ENCODE measurements at regions not wholly inside any gene's neighbourhood (a gene's known extent, or its start where the extent isn't known, plus 50 kb on each side); places are given as distances from the start of the nearest gene placed in this dataset.
"Not testable (repeated sequence)": the region's sequence is repeated elsewhere in the genome, so short reads cannot be mapped to it uniquely, and the experiment has no call there.

GRCh38 chrY:18904296-18904695, 130.8 kb upstream of the HSFY2 start:
- no peak for DNase-seq

DNA sequence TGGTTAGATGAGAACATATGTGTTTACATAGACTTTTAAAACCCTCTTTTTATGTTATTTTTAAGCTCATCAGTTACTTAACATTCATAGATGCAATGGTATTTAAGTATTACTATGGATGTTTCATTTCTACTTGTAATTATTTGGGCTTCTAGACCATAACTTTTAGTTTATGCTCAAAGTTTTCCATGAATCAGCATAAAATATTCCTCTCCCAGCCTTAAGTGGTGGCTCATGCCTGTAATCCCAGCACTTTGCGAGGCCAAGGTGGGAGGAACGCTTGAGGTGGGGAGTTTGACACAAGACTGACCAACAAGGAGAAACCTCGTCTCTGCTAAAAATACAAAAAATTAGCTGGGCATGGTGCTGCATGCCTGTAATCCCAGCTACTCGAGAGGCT, 118.5 kb upstream of the HSFY2 start:
- DNase-seq: no peak

DNA sequence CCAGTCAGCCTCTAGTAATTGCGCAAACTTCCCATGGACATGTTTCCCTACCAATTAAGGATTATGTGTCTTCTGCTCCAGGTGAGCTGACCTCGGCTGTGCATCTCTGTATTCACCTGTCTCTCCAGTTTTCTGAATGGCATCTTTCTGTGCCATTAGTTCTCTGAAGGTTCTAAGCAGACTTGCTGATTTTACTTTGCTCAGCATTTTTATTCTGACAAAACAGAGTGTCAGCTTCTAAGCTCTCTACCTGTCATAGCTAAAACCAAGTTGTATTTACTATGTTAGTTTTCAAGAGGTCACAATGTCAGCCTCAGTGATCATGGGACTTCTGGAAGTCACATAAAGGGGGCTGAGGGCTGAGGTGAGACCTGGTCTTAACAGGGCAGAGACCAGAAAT, 116.0 kb upstream of the HSFY2 start:
- DNase-seq: no peak

GRCh38 chrY:18884748-18885147, 111.2 kb upstream of the HSFY2 start:
- DNase-seq: no peak

DNA sequence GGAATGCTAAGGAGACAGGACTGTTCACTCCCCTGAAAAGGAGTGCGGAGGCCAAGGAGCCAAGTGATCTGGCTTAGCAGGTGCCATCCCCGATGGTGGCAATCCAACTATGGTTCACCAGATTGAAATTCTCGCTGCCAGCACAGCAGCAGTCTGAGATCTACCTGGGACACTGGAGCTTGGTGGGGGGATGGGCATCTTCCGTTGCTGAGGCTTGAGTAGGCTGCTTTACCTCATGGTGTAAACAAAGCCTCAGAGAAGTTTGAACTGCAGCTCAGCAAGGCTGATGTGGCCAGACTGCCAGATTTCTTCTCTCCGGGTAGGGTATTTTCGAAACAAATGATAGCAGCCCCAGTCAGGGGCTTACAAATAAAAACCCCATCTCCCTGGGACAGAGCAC, 95.6 kb upstream of the HSFY2 start:
- not testable (repeated sequence) for DNase-seq

GRCh38 chrY:18866887-18867551, 93.5 kb upstream of the HSFY2 start:
- not testable (repeated sequence) for DNase-seq

- DNase-seq: not testable (repeated sequence)
These were observed 87.3 kb upstream of the HSFY2 start for GRCh38 chrY:18860856-18861255.

- not testable (repeated sequence) for DNase-seq
These were observed 85.1 kb upstream of the HSFY2 start for GRCh38 chrY:18858484-18859191.

GRCh38 chrY:18855184-18855583, 81.6 kb upstream of the HSFY2 start:
- not testable (repeated sequence) for DNase-seq

- DNase-seq: not testable (repeated sequence)
These were observed 79.8 kb upstream of the HSFY2 start for GRCh38 chrY:18853323-18853722.

GRCh38 chrY:18836643-18837042, 63.1 kb upstream of the HSFY2 start:
- not testable (repeated sequence) for DNase-seq
